ENCODE measurements at regions not wholly inside any gene's neighbourhood (a gene's known extent, or its start where the extent isn't known, plus 50 kb on each side); places are given as distances from the start of the nearest gene placed in this dataset.
"Not testable (repeated sequence)": the region's sequence is repeated elsewhere in the genome, so short reads cannot be mapped to it uniquely, and the experiment has no call there.

DNA sequence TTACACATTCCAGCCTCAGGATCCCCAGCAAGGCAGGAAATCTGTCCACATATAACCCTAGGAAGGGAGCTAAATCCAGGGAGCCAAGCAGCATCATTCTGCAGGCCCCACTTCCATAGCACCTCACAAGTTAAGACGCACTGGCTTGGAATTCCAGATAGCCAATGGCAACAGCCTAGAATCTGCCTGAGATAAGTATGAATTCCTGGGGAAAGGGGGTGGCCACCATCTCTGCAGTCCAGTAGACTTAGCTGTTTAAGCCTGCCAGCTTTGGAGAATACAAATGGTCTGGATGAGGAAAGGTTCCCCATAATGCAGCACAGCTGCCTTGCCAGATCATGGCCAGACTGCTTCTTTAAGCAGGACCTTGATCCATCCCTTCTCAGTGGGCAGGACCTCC lies 179.4 kb upstream of the PRSS1 start:
- no peaks in the 10 kb centered on the region for H3K9me3 ChIP-seq (replicated peaks in 1 of 3)
- no peak overlapping the region for H3K27ac ChIP-seq
- 78 to 88% (median 79%) methylated on average over 1 of the region's 1 CpG; no CpG with 5 or more reads in 1 of the 4 donors for whole genome bisulfite sequencing, 4 donors
- intact Hi-C loops (cut with DNase I) = no loop called here
- DNase-seq = no peak
- H3K4me1 ChIP-seq (replicated peaks in 1 of 2) = no peaks in the 10 kb centered on the region
- no peaks in the 10 kb centered on the region for H3K36me3 ChIP-seq (replicated peaks in 1 of 2)
- no peak overlapping the region for H3K4me3 ChIP-seq
- TF ChIP-seq POLR2A (IDR thresholded peaks at IDR 0.05) (no peak), CTCF (IDR thresholded peaks at IDR 0.05) (no peak)
- no peaks in the 10 kb centered on the region for H3K27me3 ChIP-seq

DNA sequence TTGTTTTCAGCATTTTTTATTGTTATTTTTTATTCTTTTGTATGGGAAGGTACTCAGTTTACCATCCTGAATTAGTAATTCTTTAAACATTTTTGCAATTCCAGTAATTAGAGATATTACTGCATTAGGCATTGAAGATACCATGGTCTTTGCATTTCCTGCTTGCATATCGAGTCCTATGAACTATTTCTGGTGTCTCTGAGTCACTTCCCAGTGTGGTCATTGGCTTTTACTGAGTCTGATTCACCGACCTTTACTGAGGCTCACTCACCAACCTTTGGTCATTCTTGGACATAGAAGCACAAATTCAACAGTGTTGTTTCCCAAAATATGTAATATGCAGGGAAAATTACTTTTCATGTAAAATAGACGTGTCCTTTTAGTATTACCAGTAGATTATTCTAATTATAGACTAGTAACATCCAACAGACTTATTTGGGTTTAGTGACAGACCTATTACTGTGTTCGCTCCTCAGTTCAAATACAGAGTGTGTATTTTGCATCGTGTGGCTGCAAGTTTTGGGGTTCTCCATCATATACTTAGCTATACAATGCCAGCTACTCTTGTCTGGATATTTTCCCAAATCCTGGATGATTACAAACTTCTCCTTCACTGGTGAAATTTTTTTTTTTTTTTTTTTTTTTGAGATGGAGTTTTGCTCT lies 180.7 kb upstream of the PRSS1 start:
- WGBS, 4 donors = 49 to 57% (median 52%) methylated on average over 5 of the region's 5 CpGs
- TF ChIP-seq POLR2A (IDR thresholded peaks at IDR 0.05) = no peak
- no peak for TF ChIP-seq CTCF (IDR thresholded peaks at IDR 0.05)
- H3K4me3 ChIP-seq = no peak overlapping the region
- no peak overlapping the region for H3K27ac ChIP-seq
- intact Hi-C loops (cut with DNase I) = no loop called here
- no peak for DNase-seq
- H3K9me3 ChIP-seq (replicated peaks in 1 of 3) = no peaks in the 10 kb centered on the region
- H3K36me3 ChIP-seq (replicated peaks in 1 of 2) = no peaks in the 10 kb centered on the region
- no peaks in the 10 kb centered on the region for H3K27me3 ChIP-seq
- H3K4me1 ChIP-seq (replicated peaks in 1 of 2) = no peaks in the 10 kb centered on the region

- intact Hi-C loops (cut with DNase I) = no loop called here
- Histone ChIP-seq H3K4me3 (no peak overlapping the region), H3K9me3 (replicated peaks in 1 of 3) (no peaks in the 10 kb centered on the region), H3K4me1 (replicated peaks in 1 of 2) (no peaks in the 10 kb centered on the region), H3K27me3 (no peaks in the 10 kb centered on the region), H3K27ac (no peak overlapping the region), H3K36me3 (replicated peaks in 1 of 2) (no peaks in the 10 kb centered on the region)
- no peak for DNase-seq
- no peak for TF ChIP-seq POLR2A (IDR thresholded peaks at IDR 0.05)
- 74 to 79% (median 76%) methylated on average over 21 to 22 of the region's 22 CpGs for WGBS, 4 donors
Measured at GRCh38 chr7:142567201-142568075, 181.8 kb upstream of the PRSS1 start.

GRCh38 chr7:142566271-142566670 lies 183.0 kb upstream of the PRSS1 start:
- no peak for DNase-seq
- no peaks in the 10 kb centered on the region for H3K9me3 ChIP-seq (replicated peaks in 1 of 3)
- intact Hi-C loops (cut with DNase I) = no loop called here

DNA sequence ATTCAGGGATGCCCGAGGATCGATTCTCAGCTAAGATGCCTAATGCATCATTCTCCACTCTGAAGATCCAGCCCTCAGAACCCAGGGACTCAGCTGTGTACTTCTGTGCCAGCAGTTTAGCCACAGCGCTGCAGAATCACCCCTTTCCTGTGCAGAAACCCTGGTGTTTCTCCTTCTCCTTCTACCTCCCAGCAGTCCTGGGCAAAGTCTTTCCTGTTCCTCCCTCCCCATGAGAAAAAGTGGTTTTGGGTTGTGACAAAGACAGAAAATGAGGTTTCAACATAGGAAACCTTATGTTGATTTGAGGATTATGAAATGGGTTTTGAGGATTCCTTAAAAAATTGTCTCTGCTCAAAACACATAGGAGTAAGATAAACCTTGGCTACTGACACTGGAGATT lies 185.1 kb upstream of the PRSS1 start:
- H3K4me3 ChIP-seq; DNase-seq; H3K27ac ChIP-seq; H3K9me3 ChIP-seq (replicated peaks in 1 of 3); H3K27me3 ChIP-seq; H3K36me3 ChIP-seq (replicated peaks in 1 of 2); H3K4me1 ChIP-seq (replicated peaks in 1 of 2); intact Hi-C loops (cut with DNase I): not testable (repeated sequence)
- 50 to 74% (median 67%) methylated on average over 1 to 2 of the region's 3 CpGs for WGBS, 4 donors

More at GRCh38 chr7:142566271-142566670, 183.0 kb upstream of the PRSS1 start:
- Histone ChIP-seq H3K4me1 (replicated peaks in 1 of 2) (no peaks in the 10 kb centered on the region), H3K27me3 (no peaks in the 10 kb centered on the region), H3K27ac (no peak overlapping the region), H3K4me3 (no peak overlapping the region), H3K36me3 (replicated peaks in 1 of 2) (no peaks in the 10 kb centered on the region)
- no peak for TF ChIP-seq POLR2A (IDR thresholded peaks at IDR 0.05)
- no peak for TF ChIP-seq CTCF (IDR thresholded peaks at IDR 0.05)
- WGBS, 4 donors = 60 to 79% (median 70%) methylated on average over 5 of the region's 5 CpGs
